Muscle layer of duodenum (tissue), 2 donors: ENCODE measurements at regions not wholly inside any gene's neighbourhood (a gene's known extent, or its start where the extent isn't known, plus 50 kb on each side); places are given as distances from the start of the nearest gene placed in this dataset.
A peak's percentile ranks its signal among the peaks of the same experiment; 100 is the strongest.

Source experiments
- H3K27ac ChIP-seq: one replicate; pipeline ENCODE4 v1.7.0; 2013; ENCODE audit warnings: mild to moderate bottlenecking, low read length
- H3K27me3 ChIP-seq: one replicate; pipeline ENCODE4 v1.7.0; 2013; ENCODE audit warnings: low read depth, mild to moderate bottlenecking, control low read depth, low read length
- H3K36me3 ChIP-seq, 2 donors: one replicate each; pipeline ENCODE4 v1.7.0; 2013; ENCODE audit warnings: low read length in 2 of 2, control low read depth in 1 of 2, mild to moderate bottlenecking in 1 of 2; ENCODE audit not compliant: insufficient read depth in 2 of 2, control insufficient read depth in 1 of 2
- H3K4me1 ChIP-seq, 2 donors: one replicate each; pipeline ENCODE4 v1.7.0; 2013; ENCODE audit warnings: low read length in 2 of 2, mild to moderate bottlenecking in 2 of 2, control low read depth in 1 of 2, moderate library complexity in 1 of 2; ENCODE audit not compliant: insufficient read depth in 2 of 2, control insufficient read depth in 1 of 2
- H3K4me3 ChIP-seq, 2 donors: one replicate each; pipeline ENCODE4 v1.7.0; 2013; ENCODE audit warnings: low read length in 2 of 2, low read depth in 1 of 2, mild to moderate bottlenecking in 1 of 2
- H3K9me3 ChIP-seq, 2 donors: one replicate each; pipeline ENCODE4 v1.7.0; 2013; ENCODE audit warnings: low read length in 2 of 2, control low read depth in 1 of 2, mild to moderate bottlenecking in 1 of 2; ENCODE audit not compliant: control insufficient read depth in 1 of 2
- donor health status: healthy.

DNA sequence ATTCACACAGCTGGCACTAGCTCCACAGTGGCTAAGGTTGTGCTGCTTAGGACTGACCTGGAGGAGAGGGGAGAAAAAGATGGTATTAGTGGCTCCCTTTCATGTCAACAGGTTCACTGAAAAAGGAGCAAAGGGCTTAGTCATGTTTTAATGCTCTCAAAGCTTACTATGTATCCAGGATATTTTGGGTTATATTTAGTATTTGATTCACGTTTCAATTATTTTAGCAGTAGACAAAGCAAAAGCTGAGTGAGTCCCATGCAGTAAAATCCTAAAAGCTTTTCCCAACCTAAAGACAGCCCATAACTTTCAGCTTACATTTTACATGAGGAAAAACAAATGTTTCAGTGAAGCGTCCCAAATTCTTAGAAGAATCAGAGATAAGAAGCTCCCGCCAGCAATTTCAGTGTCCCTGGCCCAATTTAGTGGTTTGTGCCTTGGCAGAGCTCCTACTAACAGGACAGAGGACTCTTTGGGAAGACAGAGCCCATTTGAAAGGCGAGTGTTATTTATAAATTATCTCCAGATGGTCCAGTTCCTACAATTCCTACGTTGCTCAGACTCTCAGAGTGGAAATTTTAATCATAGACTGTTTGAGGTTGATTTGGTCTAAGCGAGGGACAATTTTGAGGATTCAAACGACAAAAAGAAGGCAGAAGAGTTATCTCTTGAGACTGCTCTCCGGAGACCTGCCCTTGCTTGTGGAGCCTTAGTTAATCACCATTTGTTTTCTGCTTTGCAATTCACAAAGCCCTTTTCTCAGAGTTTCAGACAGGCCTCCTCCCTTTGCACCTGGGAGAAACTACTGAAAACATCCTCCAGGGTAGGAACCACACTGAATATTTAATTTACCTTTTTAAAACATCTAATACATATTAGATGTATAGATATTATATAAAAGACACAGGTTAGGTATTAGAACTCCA lies 225.0 kb upstream of the ANKRD55 start:
- Histone ChIP-seq H3K4me1 (no peaks in the 10 kb centered on the region), H3K27ac (peak overlapping the region; percentile 19), H3K9me3 (no peaks in the 10 kb centered on the region), H3K36me3 (no peaks in the 10 kb centered on the region), H3K4me3 (no peak overlapping the region), H3K27me3 (no peaks in the 10 kb centered on the region)

DNA sequence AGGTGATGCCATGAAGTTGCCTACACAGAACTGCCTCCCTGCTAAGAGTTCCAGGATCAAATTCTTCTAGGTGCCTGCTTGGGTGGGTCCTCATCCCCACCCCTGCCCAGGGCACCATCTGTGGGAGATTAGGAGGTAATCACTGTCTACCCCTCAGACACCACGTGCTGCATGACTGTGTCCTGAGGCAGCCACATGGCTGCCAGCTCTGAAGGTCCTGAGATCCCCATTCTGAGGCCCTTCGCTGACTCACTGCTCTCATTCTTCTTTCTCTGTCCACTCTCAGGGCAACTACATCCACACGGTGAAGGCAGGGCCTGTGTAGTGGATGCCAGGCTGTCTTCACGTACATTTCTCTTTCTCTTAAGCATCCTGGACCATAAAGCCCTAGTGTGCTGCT lies 222.9 kb upstream of the ANKRD55 start:
- H3K27ac ChIP-seq: no peak overlapping the region
- H3K4me1 ChIP-seq: no peaks in the 10 kb centered on the region

DNA sequence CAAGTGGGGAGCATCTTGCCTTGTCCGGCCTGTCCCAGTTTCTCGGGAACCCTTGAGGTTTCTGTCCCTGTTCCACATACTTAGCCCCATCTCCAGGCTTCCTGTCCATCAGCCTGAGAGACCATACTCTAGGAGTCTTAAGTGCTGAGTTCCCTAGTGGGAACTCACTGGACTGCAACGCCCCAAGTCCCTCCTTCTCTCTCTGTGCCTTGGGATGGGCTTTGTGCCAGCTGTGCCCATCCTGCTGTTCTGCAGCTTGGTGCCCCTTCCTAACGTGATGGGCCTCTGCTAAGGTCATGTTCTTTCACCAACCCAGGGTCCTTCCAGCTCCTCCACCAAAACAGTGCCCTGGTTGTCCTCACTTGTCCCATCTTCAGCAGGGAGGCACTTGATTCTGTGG lies 222.3 kb upstream of the ANKRD55 start:
- H3K9me3 ChIP-seq: no peaks in the 10 kb centered on the region
- no peaks in the 10 kb centered on the region for H3K4me1 ChIP-seq
- no peak overlapping the region for H3K27ac ChIP-seq
- no peaks in the 10 kb centered on the region for H3K36me3 ChIP-seq
- no peaks in the 10 kb centered on the region for H3K27me3 ChIP-seq
- no peak overlapping the region for H3K4me3 ChIP-seq

More for the DNA sequence above, 222.9 kb upstream of the ANKRD55 start:
- Histone ChIP-seq H3K4me3 (no peak overlapping the region), H3K27me3 (no peaks in the 10 kb centered on the region), H3K36me3 (no peaks in the 10 kb centered on the region), H3K9me3 (no peaks in the 10 kb centered on the region)

DNA sequence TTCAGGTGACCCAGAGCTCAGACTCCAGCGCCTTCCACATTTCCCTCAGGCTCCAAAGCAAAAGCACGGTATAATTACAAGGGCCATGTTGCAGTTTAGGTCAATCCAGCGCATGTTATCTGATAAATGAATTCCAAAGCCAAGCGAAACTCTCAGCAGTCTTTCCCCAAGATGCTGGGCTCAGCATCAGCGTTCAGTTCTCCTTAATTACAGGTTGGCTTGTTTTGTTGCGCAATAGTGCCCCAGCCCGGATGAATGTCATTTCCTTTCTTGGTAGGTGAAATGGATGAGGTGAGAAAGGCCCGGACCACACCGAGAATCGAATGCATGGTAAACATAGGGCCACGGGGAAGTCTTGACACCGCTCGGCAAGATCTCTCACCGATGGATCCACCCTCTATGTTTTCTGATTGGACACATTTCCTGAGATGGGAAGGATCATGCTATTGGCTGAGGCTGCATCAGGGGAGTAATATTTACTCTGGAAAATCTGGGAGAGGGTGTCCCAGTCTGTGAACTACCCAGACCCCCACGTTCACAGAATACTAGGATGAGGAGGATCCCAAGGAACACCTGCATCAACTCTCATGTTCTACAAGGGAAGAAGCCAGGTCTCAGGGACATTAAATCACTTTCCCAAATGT lies 221.2 kb upstream of the ANKRD55 start:
- H3K4me1 ChIP-seq: no peaks in the 10 kb centered on the region
- H3K27ac ChIP-seq: no peak overlapping the region
- no peaks in the 10 kb centered on the region for H3K9me3 ChIP-seq
- H3K36me3 ChIP-seq: no peaks in the 10 kb centered on the region
- H3K27me3 ChIP-seq: no peaks in the 10 kb centered on the region
- H3K4me3 ChIP-seq: no peak overlapping the region

DNA sequence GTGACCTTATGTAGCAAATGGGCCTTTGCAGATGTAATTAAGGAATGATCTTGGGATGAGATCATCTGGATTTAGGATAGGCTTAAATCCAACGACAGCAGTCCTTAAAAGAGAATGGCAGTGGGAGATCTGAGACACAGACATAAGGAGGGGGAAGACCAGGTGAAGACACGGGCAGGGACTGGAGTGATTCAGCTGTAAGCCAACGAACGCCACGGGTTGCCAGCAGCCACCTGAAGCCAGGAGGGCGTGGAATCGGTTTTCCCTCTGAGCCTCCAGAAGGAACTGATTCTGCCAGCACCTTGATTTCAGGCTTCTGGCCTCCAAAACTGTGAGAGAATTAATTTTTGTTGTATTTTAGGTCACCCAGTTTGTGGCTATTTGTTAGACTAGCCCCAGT lies 218.6 kb upstream of the ANKRD55 start:
- Histone ChIP-seq H3K4me3 (no peak overlapping the region), H3K9me3 (no peaks in the 10 kb centered on the region), H3K36me3 (no peaks in the 10 kb centered on the region), H3K4me1 (no peaks in the 10 kb centered on the region), H3K27me3 (no peaks in the 10 kb centered on the region), H3K27ac (no peak overlapping the region)

DNA sequence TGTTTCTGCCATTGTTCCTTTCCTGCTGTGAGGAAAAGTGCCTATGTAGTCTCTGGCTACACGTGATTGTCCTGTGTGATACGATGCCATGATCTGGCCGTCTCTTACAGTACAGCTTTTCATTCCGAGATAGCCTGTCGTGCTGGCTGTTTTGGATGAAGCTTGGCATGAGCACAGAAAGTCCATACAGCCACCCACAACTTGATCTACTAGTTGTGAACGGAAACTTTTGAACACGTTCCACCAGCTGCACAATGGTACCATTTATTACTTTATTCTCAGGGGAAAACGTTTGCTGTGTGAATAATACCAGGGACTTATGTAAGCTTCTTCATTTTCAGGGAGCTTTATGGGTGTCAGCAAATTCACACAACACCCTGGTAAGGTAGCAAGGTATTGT lies 217.6 kb upstream of the ANKRD55 start:
- H3K27ac ChIP-seq: no peak overlapping the region
- H3K4me1 ChIP-seq: no peaks in the 10 kb centered on the region
- no peaks in the 10 kb centered on the region for H3K9me3 ChIP-seq
- H3K36me3 ChIP-seq: no peaks in the 10 kb centered on the region
- no peaks in the 10 kb centered on the region for H3K27me3 ChIP-seq
- H3K4me3 ChIP-seq: no peak overlapping the region

DNA sequence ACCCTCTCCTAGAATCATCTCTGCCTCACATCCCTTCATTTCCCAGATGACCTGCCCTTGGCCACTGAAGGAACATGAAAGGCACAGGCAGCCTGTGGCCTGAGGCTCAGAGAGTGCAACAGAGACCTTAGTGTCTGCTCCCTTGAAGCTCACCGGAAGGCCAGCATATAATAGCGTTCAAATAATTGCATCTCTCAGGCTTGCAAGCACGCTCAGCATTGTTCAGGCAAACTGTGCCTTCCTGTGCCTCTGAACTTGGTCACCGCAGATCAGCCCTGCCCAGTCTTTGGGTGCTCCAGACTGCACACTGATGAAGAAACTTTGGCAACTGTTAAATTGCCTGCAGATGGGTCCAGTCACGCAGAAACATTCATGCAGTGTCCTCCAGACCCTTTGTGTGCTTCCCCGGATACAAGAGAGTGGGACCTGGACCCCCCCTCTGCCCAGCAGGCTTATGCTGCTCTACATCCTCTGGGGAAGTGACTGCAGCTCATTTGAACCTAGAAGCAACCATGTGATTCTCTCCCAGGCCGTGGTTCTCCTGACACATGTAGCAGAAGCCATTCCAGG lies 216.0 kb upstream of the ANKRD55 start:
- no peaks in the 10 kb centered on the region for H3K9me3 ChIP-seq
- no peaks in the 10 kb centered on the region for H3K36me3 ChIP-seq
- no peaks in the 10 kb centered on the region for H3K27me3 ChIP-seq
- H3K27ac ChIP-seq: no peak overlapping the region
- H3K4me3 ChIP-seq: no peak overlapping the region
- no peaks in the 10 kb centered on the region for H3K4me1 ChIP-seq

DNA sequence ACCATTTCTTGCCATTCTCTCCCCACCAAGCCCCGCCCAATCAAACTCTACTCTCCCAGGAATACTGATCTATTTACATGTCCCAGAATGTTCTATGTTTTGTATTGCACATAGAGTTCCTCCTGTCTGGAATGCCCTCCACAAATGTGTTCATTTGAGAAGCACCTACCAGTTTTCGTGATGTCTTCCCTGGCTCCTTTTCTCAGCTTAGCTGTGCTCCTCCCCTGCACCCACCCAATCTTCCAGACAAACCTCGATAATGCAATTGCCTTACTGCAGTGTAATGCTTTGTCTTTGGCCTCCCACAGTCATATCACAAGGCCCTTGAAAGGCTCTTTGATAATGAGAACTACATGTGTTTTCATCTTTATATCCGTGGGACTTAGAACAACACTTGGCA lies 214.5 kb upstream of the ANKRD55 start:
- no peak overlapping the region for H3K27ac ChIP-seq
- no peaks in the 10 kb centered on the region for H3K4me1 ChIP-seq
- H3K36me3 ChIP-seq: no peaks in the 10 kb centered on the region
- H3K4me3 ChIP-seq: no peak overlapping the region
- H3K27me3 ChIP-seq: no peaks in the 10 kb centered on the region
- no peaks in the 10 kb centered on the region for H3K9me3 ChIP-seq

DNA sequence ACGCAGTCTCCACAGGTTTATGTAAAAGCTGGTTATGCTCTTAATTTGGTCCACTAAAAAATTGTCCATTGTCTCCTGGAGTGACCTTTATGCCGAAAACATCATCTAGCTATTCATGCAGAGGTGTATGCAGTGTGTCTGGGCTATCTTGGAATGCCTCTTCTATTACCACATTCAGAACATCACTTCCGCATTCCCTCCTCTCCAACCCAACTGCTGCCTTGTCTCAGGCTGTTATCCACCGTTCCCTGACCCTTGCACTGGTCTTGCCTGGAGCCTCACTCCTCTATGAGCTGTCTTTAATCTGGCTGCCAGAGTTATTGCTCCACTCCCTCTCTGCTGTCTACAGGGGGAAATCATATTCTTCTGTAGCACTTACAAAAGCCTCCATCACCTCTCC lies 214.1 kb upstream of the ANKRD55 start:
- H3K9me3 ChIP-seq: no peaks in the 10 kb centered on the region
- H3K27ac ChIP-seq: no peak overlapping the region
- no peaks in the 10 kb centered on the region for H3K27me3 ChIP-seq
- H3K36me3 ChIP-seq: no peaks in the 10 kb centered on the region
- H3K4me3 ChIP-seq: no peak overlapping the region
- H3K4me1 ChIP-seq: no peaks in the 10 kb centered on the region

DNA sequence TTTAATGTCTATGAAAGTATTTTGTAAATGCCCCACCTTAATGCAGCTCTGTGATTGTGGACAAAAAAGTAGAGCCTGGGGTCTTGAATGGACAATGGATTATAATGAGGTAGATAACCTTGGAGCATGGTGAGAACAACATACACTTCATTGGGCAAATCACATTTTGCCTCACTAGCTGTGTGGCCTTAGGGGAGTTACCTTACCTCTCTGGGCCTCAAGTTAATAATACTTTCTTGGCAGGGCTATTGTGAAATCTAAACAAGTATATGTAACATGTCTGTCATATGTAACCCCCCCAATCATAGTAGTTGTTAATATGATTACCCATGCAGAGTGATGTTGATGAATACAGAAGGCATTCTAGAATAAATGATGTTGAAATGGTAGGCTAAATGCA lies 213.6 kb upstream of the ANKRD55 start:
- no peaks in the 10 kb centered on the region for H3K36me3 ChIP-seq
- no peak overlapping the region for H3K27ac ChIP-seq
- no peak overlapping the region for H3K4me3 ChIP-seq
- no peaks in the 10 kb centered on the region for H3K4me1 ChIP-seq
- H3K27me3 ChIP-seq: no peaks in the 10 kb centered on the region
- H3K9me3 ChIP-seq: no peaks in the 10 kb centered on the region

DNA sequence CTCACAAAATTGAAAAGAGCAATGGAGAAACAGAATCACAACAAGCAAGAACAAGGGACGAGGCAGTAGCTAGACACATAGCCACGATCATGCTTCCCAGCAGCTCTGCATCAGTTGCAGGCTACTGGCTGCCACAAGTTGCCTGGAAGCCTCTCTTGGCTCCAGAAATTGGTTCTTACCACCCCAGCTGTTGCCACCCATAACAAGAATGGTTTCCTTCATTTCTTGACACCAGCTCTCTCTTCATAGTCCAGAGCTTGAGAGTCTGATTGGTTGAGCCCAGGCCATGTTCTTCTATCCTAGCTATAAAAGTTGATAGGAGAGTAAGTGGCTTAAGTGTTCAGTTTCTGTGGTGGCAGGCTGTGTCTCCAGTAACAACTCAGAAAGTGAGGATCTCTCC lies 210.7 kb upstream of the ANKRD55 start:
- Histone ChIP-seq H3K27ac (no peak overlapping the region), H3K9me3 (no peaks in the 10 kb centered on the region), H3K27me3 (no peaks in the 10 kb centered on the region), H3K4me3 (no peak overlapping the region), H3K36me3 (no peaks in the 10 kb centered on the region), H3K4me1 (no peaks in the 10 kb centered on the region)
